NT2/D1 (cell line): ENCODE measurements at regions not wholly inside any gene's neighbourhood (a gene's known extent, or its start where the extent isn't known, plus 50 kb on each side); places are given as distances from the start of the nearest gene placed in this dataset.

Experiments
- DNase-seq: peaks from one replicate; pipeline ENCODE4 v3.0.0-alpha.2; 2011; ENCODE audit warnings: low read depth, low spot score
- H3K27me3 ChIP-seq: 2 replicates; pipeline ENCODE4 v1.6.0; 2011; ENCODE audit warnings: mild to moderate bottlenecking; ENCODE audit not compliant: insufficient read length, insufficient read depth
- H3K36me3 ChIP-seq: 2 replicates; pipeline ENCODE4 v1.6.1; 2011; ENCODE audit warnings: mild to moderate bottlenecking, low read length, mixed read lengths; ENCODE audit not compliant: insufficient read depth, insufficient read length
- H3K4me1 ChIP-seq: 2 replicates; pipeline ENCODE4 v1.5.1; 2011; ENCODE audit not compliant: insufficient read depth, insufficient read length
- H3K4me3 ChIP-seq: 2 replicates; pipeline ENCODE4 v1.5.1; 2011; ENCODE audit warnings: low read depth; ENCODE audit not compliant: insufficient read length
- H3K9ac ChIP-seq: 2 replicates; pipeline ENCODE4 v1.6.0; 2011; ENCODE audit warnings: low read depth; ENCODE audit not compliant: insufficient read length
- H3K9me3 ChIP-seq: 2 replicates; pipeline ENCODE4 v1.5.1; 2011; ENCODE audit warnings: mild to moderate bottlenecking, low read length; ENCODE audit not compliant: insufficient read depth
- SUZ12 ChIP-seq: IDR thresholded peaks from 2 replicates; pipeline ENCODE4 v1.6.1; 2011; ENCODE audit not compliant: insufficient read length, insufficient read depth; ENCODE audit errors: extremely low read depth
- YY1 ChIP-seq: IDR thresholded peaks from 2 replicates; pipeline ENCODE4 v1.6.1; 2011; ENCODE audit not compliant: insufficient read length, insufficient read depth
- ZNF274 ChIP-seq: IDR thresholded peaks from 2 replicates; pipeline ENCODE4 v1.6.1; 2011; ENCODE audit warnings: mild to moderate bottlenecking, low read depth, low read length

DNA sequence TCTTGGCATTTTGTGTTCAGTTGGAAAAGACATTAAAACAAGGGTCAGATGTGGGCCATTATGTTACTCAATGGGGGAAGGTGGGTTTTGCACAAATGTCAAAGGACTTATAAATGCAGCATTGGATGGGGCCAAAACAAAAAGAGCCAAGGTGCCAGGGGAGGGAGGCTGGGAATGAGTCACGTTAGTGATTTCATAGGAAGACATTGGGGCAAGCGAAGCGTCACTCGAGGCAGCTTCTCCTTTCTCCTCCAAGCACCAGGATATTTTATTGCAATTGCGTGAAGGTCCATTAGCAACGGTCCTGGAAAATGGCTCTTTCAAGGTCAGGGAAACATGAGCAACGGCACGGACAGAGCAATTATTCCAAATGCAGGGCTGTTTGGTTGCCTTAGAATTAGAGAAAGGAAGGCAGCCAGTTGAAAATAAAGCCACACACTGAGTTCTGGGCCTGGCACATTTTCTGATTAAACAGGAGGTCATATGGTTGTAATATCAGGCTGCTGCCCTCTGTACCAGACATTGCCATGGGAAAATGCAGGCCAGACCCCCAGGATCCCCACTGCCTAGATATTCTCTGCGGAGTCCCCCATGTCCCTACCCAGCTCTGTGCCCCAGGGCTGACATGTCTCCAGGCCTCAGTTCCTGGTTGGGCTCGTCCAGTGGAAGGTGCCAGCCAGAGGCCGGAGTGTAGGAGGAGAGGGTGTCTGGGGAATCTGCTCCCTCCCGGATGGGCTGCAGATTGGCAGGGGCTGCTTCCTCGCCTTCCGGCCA is 63.3 kb upstream of the NANOS1 start:
- H3K4me3 ChIP-seq: no peak overlapping the region
- no peaks in the 10 kb centered on the region for H3K9me3 ChIP-seq
- no peak overlapping the region for H3K9ac ChIP-seq
- TF ChIP-seq ZNF274: no peak
- no peak for TF ChIP-seq YY1
- TF ChIP-seq SUZ12: no peak
- no peaks in the 10 kb centered on the region for H3K27me3 ChIP-seq
- no peaks in the 10 kb centered on the region for H3K36me3 ChIP-seq
- no peaks in the 10 kb centered on the region for H3K4me1 ChIP-seq
- no peak for DNase-seq

DNA sequence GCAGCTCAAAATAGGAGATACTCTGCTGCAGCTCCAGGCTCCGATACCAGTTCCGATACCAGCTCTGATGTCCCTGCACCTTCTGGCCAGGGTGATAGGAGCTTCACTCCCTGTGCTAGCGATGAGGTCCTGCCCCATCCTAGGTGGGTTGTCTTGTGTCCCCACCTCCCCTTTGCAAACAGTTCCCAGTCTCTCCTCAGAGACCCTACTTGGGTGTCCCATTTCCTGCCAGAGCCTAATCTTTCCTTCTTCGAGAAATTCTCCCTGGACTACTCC is 62.7 kb upstream of the NANOS1 start:
- H3K4me3 ChIP-seq: no peak overlapping the region
- no peaks in the 10 kb centered on the region for H3K4me1 ChIP-seq
- no peak for TF ChIP-seq SUZ12
- no peak for TF ChIP-seq ZNF274
- no peak for TF ChIP-seq YY1
- H3K9me3 ChIP-seq: no peaks in the 10 kb centered on the region
- no peaks in the 10 kb centered on the region for H3K27me3 ChIP-seq
- H3K9ac ChIP-seq: no peak overlapping the region
- no peaks in the 10 kb centered on the region for H3K36me3 ChIP-seq
- DNase-seq: no peak

DNA sequence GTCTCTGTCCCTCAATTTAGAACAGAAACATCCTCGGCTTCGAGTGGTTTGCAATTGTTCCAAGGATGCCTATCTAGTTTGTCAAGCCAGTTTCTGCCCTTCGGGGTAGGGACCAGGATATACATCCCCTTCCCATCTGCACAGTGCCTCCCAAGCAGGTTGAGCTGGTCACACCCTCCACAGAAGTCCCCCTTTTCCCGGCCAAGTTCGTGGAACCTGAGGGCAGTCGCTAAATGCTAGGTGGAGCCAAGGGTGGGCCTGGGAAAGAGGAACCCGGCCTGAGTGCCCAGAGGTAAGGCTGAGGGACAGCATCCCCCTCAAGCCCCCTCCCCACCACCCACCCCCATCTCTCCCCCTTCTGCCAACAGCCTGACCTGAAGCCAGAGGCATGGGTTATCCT is 62.4 kb upstream of the NANOS1 start:
- DNase-seq: no peak
- TF ChIP-seq ZNF274: no peak
- TF ChIP-seq YY1: no peak
- no peak for TF ChIP-seq SUZ12

DNA sequence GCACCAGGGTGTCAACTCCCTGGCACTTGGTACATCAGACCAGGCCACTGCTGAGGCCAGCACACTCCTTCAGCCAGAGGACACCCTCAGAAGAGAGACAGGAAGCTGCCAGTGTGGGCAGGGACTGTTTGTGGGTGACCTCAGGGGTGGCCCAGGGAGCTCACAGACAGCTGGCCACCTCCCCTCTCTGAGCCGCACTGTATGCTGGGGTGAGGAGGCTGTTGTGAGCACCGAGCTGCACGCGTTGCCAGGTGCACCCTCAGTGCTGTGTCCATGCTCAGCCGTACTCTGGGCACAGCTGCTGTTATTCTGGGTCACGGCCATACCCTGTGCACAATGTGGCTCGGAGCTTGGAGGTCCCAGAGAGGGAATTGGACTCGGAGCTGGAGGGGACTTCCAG is 61.5 kb upstream of the NANOS1 start:
- no peaks in the 10 kb centered on the region for H3K4me1 ChIP-seq
- H3K4me3 ChIP-seq: no peak overlapping the region
- no peaks in the 10 kb centered on the region for H3K27me3 ChIP-seq
- 0 out of 2 replicates have a peak, but pooled peaks cover under 1% of the 10 kb centered on the region for H3K9me3 ChIP-seq
- no peak for DNase-seq
- H3K9ac ChIP-seq: no peak overlapping the region
- no peaks in the 10 kb centered on the region for H3K36me3 ChIP-seq
- TF ChIP-seq SUZ12 (no peak), YY1 (no peak), ZNF274 (no peak)

More for the DNA sequence above, 62.4 kb upstream of the NANOS1 start:
- no peaks in the 10 kb centered on the region for H3K4me1 ChIP-seq
- H3K36me3 ChIP-seq: no peaks in the 10 kb centered on the region
- H3K9me3 ChIP-seq: no peaks in the 10 kb centered on the region
- H3K4me3 ChIP-seq: no peak overlapping the region
- no peaks in the 10 kb centered on the region for H3K27me3 ChIP-seq
- H3K9ac ChIP-seq: no peak overlapping the region

DNA sequence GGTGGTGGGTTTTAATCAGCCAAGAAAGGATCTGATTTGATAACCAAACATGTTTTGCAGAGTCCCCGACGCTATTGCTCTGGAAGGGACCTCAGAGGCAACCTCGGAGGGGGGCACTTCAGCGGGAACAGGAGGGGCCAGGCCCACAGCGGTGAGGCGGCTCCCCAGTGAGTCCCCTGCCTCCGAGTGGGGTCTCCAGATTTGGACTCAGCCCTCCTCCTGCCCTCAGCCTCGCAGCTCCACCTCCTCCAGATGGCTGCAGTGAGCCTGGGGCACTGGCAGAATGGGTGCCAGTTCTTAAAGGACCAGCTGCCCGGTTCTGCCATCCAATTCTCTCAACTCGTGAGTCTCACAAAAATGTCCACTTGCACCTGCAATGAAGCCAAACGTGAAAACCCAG is 61.0 kb upstream of the NANOS1 start:
- peaks cover 5% of the 10 kb centered on the region for H3K9me3 ChIP-seq
- TF ChIP-seq SUZ12 (no peak), ZNF274 (no peak), YY1 (no peak)
- no peaks in the 10 kb centered on the region for H3K36me3 ChIP-seq
- H3K4me1 ChIP-seq: no peaks in the 10 kb centered on the region
- no peak overlapping the region for H3K4me3 ChIP-seq
- H3K27me3 ChIP-seq: no peaks in the 10 kb centered on the region
- DNase-seq: no peak
- no peak overlapping the region for H3K9ac ChIP-seq

DNA sequence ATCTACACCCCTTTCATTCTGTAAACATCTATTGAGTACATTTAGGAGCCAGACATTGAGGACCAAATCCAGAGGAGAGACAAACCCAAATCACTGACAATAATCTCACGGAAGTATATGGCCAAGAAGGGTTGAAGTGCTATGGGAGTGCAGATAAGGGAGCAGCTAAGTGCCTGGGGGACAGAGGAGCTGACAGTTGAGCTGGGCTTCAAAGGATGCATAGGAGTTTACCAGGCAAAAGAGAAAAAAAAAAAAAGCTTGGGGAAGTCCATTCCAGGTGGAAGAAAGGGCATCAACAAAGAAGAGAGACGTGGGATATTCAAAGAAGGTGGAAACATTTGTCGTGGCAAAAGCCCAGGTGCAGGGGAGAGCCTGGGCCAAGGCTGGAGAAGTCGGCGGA is 60.5 kb upstream of the NANOS1 start:
- no peaks in the 10 kb centered on the region for H3K27me3 ChIP-seq
- no peaks in the 10 kb centered on the region for H3K36me3 ChIP-seq
- H3K9me3 ChIP-seq: peaks cover 10% of the 10 kb centered on the region
- TF ChIP-seq SUZ12: no peak
- TF ChIP-seq ZNF274: no peak
- no peak for TF ChIP-seq YY1
- H3K4me3 ChIP-seq: no peak overlapping the region
- H3K9ac ChIP-seq: no peak overlapping the region
- no peaks in the 10 kb centered on the region for H3K4me1 ChIP-seq
- DNase-seq: no peak

DNA sequence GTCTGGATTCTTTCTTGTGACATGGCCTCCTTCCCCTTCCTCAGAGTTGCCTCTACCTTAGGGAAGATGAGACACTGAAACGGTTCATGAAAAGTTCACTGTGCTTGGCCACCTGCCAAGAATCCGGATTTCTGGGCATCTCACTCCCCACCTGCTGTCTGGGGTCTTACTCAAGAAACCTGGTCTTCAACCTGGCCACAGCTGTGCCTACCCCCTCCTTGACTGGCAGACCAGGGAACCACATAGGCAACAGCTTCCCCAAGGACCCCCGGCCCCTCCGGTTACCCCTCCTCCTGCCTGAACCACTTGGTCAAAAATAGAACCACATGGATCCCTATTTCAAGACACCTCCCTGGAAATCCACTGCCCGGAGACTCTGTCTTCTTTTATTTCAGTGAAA is 58.7 kb upstream of the NANOS1 start:
- no peak for TF ChIP-seq ZNF274
- no peak for TF ChIP-seq YY1
- no peak for TF ChIP-seq SUZ12
- H3K4me1 ChIP-seq: no peaks in the 10 kb centered on the region
- no peak overlapping the region for H3K9ac ChIP-seq
- H3K4me3 ChIP-seq: no peak overlapping the region
- H3K9me3 ChIP-seq: peaks cover 13% of the 10 kb centered on the region
- no peaks in the 10 kb centered on the region for H3K36me3 ChIP-seq
- no peaks in the 10 kb centered on the region for H3K27me3 ChIP-seq
- DNase-seq: no peak
